B cell (primary cell): ENCODE measurements at regions not wholly inside any gene's neighbourhood (a gene's known extent, or its start where the extent isn't known, plus 50 kb on each side); places are given as distances from the start of the nearest gene placed in this dataset.

Source experiments
- EZH2 ChIP-seq: IDR thresholded peaks from 2 replicates; pipeline ENCODE4 v1.6.1; 2012; ENCODE audit warnings: borderline replicate concordance, low read depth, mild to moderate bottlenecking, moderate library complexity, low read length; ENCODE audit not compliant: insufficient read depth, poor library complexity, severe bottlenecking
- TF ChIP-seq, protein P1 (sequence below): fragments of 200-600 bp; IDR thresholded peaks from one replicate; pipeline ENCODE4 v1.8.0; 2022; ENCODE audit warnings: antibody characterized with exemption, mild to moderate bottlenecking

DNA sequence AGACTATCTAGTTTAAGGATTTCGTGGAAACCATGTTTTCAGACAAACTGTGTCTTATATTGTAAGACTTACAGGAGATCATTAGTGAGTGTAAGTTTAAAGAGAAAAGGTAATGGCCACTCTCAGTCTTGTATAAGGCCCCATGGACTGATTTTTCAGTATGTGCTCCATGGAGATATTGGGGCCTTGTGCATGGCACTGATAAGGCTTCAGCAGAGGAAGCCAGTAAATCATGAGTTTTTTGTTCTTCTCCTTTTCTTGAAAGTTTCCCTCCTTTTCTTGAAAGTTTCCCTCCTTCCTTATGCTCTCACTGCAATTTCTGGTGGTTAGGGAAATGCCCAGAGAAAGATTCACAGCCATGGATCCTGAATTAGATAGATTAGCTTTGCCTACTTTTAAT lies 471.3 kb downstream of the LRRC70 start:
- TF ChIP-seq, protein P1, sequence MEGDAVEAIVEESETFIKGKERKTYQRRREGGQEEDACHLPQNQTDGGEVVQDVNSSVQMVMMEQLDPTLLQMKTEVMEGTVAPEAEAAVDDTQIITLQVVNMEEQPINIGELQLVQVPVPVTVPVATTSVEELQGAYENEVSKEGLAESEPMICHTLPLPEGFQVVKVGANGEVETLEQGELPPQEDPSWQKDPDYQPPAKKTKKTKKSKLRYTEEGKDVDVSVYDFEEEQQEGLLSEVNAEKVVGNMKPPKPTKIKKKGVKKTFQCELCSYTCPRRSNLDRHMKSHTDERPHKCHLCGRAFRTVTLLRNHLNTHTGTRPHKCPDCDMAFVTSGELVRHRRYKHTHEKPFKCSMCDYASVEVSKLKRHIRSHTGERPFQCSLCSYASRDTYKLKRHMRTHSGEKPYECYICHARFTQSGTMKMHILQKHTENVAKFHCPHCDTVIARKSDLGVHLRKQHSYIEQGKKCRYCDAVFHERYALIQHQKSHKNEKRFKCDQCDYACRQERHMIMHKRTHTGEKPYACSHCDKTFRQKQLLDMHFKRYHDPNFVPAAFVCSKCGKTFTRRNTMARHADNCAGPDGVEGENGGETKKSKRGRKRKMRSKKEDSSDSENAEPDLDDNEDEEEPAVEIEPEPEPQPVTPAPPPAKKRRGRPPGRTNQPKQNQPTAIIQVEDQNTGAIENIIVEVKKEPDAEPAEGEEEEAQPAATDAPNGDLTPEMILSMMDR = no peak
- no peak for TF ChIP-seq EZH2
